ENCODE measurements at regions not wholly inside any gene's neighbourhood (a gene's known extent, or its start where the extent isn't known, plus 50 kb on each side); places are given as distances from the start of the nearest gene placed in this dataset.

- TF ChIP-seq, protein P1, sequence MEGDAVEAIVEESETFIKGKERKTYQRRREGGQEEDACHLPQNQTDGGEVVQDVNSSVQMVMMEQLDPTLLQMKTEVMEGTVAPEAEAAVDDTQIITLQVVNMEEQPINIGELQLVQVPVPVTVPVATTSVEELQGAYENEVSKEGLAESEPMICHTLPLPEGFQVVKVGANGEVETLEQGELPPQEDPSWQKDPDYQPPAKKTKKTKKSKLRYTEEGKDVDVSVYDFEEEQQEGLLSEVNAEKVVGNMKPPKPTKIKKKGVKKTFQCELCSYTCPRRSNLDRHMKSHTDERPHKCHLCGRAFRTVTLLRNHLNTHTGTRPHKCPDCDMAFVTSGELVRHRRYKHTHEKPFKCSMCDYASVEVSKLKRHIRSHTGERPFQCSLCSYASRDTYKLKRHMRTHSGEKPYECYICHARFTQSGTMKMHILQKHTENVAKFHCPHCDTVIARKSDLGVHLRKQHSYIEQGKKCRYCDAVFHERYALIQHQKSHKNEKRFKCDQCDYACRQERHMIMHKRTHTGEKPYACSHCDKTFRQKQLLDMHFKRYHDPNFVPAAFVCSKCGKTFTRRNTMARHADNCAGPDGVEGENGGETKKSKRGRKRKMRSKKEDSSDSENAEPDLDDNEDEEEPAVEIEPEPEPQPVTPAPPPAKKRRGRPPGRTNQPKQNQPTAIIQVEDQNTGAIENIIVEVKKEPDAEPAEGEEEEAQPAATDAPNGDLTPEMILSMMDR (conservative IDR thresholded peaks at IDR 0.05 in 1 of 2, IDR thresholded peaks at IDR 0.05 in 1 of 2; ENCODE audit: low read depth in 1 of 2, low read length in 2 of 2): no peak
- TF ChIP-seq EZH2 (IDR thresholded peaks at IDR 0.05; ENCODE audit: low read length, missing control alignments): no peak
These were observed 308.5 kb downstream of the CENPC start for GRCh38 chr4:67236788-67237187.
